Stimulated activated CD8-positive, alpha-beta memory T cell treated with anti-CD3 and anti-CD28 coated beads, Interleukin-2, amount 100 ng/mL, for 48 hours (primary cell): ENCODE measurements at regions not wholly inside any gene's neighbourhood (a gene's known extent, or its start where the extent isn't known, plus 50 kb on each side); places are given as distances from the start of the nearest gene placed in this dataset.

Experiments used
- DNase-seq, 2 donors: peaks; one replicate each; pipeline ENCODE4 v3.0.0-alpha.2; 2020; ENCODE audit warnings: low read depth in 2 of 2

- peak; percentile 33 to 43 for DNase-seq
Observed at GRCh38 chr19:29263305-29264135, 50.6 kb upstream of the UQCRFS1 start.

- DNase-seq: no peak
Observed at GRCh38 chr19:29264897-29265296, 51.9 kb upstream of the UQCRFS1 start.

GRCh38 chr19:29265436-29265835 lies 52.5 kb upstream of the UQCRFS1 start:
- DNase-seq: no peak

GRCh38 chr19:29266001-29266400 lies 53.0 kb upstream of the UQCRFS1 start:
- DNase-seq: no peak

GRCh38 chr19:29266603-29267002 lies 53.7 kb upstream of the UQCRFS1 start:
- DNase-seq: no peak

GRCh38 chr19:29267701-29268100 lies 54.8 kb upstream of the UQCRFS1 start:
- DNase-seq: no peak

- DNase-seq: no peak
Observed at GRCh38 chr19:29268103-29268502, 55.2 kb upstream of the UQCRFS1 start.

- no peak for DNase-seq
Observed at GRCh38 chr19:29268721-29269393, 55.9 kb upstream of the UQCRFS1 start.

GRCh38 chr19:29269641-29270040 lies 56.7 kb upstream of the UQCRFS1 start:
- DNase-seq: no peak

- no peak for DNase-seq
Observed at GRCh38 chr19:29271341-29271740, 58.4 kb upstream of the UQCRFS1 start.

GRCh38 chr19:29271911-29272310 lies 59.0 kb upstream of the UQCRFS1 start:
- DNase-seq: no peak

- no peak for DNase-seq
Observed at GRCh38 chr19:29273000-29273640, 60.2 kb upstream of the UQCRFS1 start.

GRCh38 chr19:29275266-29275665 lies 62.3 kb upstream of the UQCRFS1 start:
- no peak for DNase-seq

GRCh38 chr19:29277102-29277501 lies 64.2 kb upstream of the UQCRFS1 start:
- DNase-seq: peak; percentile 21 to 40

GRCh38 chr19:29278716-29279115 lies 65.8 kb upstream of the UQCRFS1 start:
- DNase-seq: no peak

- no peak for DNase-seq
Observed at GRCh38 chr19:29283366-29283765, 70.4 kb upstream of the UQCRFS1 start.

- no peak for DNase-seq
Observed at GRCh38 chr19:29285187-29285687, 72.3 kb upstream of the UQCRFS1 start.

- DNase-seq: no peak
Observed at GRCh38 chr19:29285878-29286277, 72.9 kb upstream of the UQCRFS1 start.

GRCh38 chr19:29287061-29287460 lies 74.1 kb upstream of the UQCRFS1 start:
- DNase-seq: no peak

GRCh38 chr19:29288256-29288655 lies 75.3 kb upstream of the UQCRFS1 start:
- no peak for DNase-seq

- no peak for DNase-seq
Observed at GRCh38 chr19:29289020-29289419, 76.1 kb upstream of the UQCRFS1 start.

GRCh38 chr19:29290853-29291252 lies 77.9 kb upstream of the UQCRFS1 start:
- no peak for DNase-seq

GRCh38 chr19:29292153-29292552 lies 79.2 kb upstream of the UQCRFS1 start:
- DNase-seq: no peak
